H1 (cell line): ENCODE measurements at regions not wholly inside any gene's neighbourhood (a gene's known extent, or its start where the extent isn't known, plus 50 kb on each side); places are given as distances from the start of the nearest gene placed in this dataset.

ENCODE experiments used
- BACH1 ChIP-seq: IDR thresholded peaks from 2 replicates; pipeline ENCODE4 v1.6.1; 2012; ENCODE audit warnings: low read length, improper control_type of control experiment
- BCL11A ChIP-seq, 2 experiments: IDR thresholded peaks; one replicate each; pipeline ENCODE4 v1.6.1; 2011; ENCODE audit warnings: low read depth in 2 of 2, low read length in 2 of 2, mild to moderate bottlenecking in 2 of 2
- CBX5 ChIP-seq: fragments of 300-800, 300-1000 bp; sonication (generic); IDR thresholded peaks from 2 replicates; pipeline ENCODE4 v1.7.1; 2016; ENCODE audit warnings: antibody characterized with exemption, low read length, low read depth
- GTF2F1 ChIP-seq: IDR thresholded peaks from 2 replicates; pipeline ENCODE4 v1.6.1; 2012; ENCODE audit warnings: low read depth, low read length, improper control_type of control experiment, borderline replicate concordance
- KDM1A ChIP-seq: fragments of 200-600, 300-600 bp; sonication (generic); IDR thresholded peaks from 2 replicates; pipeline ENCODE4 v1.7.1; 2016; ENCODE audit warnings: mild to moderate bottlenecking, low read length, borderline replicate concordance
- NRF1 ChIP-seq: IDR thresholded peaks from 2 replicates; pipeline ENCODE4 v1.6.1; 2011; ENCODE audit warnings: mild to moderate bottlenecking, low read depth, low read length, improper control_type of control experiment
- PHF8 ChIP-seq: fragments of 200-600 bp; sonication (generic); conservative IDR thresholded peaks from 2 replicates; pipeline ENCODE4 v1.7.1; 2012; ENCODE audit warnings: low read depth, mild to moderate bottlenecking, inconsistent platforms, low read length, moderate library complexity
- RBBP5 ChIP-seq: IDR thresholded peaks from 2 replicates; pipeline ENCODE4 v1.7.1; 2012; ENCODE audit warnings: low read depth, mild to moderate bottlenecking, inconsistent platforms, low read length, moderate library complexity, borderline replicate concordance
- RFX5 ChIP-seq: IDR thresholded peaks from 2 replicates; pipeline ENCODE4 v1.6.1; 2011; ENCODE audit warnings: low read depth, low read length, improper control_type of control experiment, borderline replicate concordance
- SIX5 ChIP-seq: IDR thresholded peaks from 2 replicates; pipeline ENCODE4 v1.6.1; 2011; ENCODE audit warnings: mild to moderate bottlenecking, low read depth, low read length
- TF ChIP-seq, protein P1 (sequence below): fragments of 300-600 bp; sonication (generic); IDR thresholded peaks from 2 replicates; pipeline ENCODE4 v1.7.1; 2012; ENCODE audit warnings: low read length, moderate library complexity, mild to moderate bottlenecking, inconsistent platforms; ENCODE audit not compliant: insufficient replicate concordance

- TF ChIP-seq, protein P1, sequence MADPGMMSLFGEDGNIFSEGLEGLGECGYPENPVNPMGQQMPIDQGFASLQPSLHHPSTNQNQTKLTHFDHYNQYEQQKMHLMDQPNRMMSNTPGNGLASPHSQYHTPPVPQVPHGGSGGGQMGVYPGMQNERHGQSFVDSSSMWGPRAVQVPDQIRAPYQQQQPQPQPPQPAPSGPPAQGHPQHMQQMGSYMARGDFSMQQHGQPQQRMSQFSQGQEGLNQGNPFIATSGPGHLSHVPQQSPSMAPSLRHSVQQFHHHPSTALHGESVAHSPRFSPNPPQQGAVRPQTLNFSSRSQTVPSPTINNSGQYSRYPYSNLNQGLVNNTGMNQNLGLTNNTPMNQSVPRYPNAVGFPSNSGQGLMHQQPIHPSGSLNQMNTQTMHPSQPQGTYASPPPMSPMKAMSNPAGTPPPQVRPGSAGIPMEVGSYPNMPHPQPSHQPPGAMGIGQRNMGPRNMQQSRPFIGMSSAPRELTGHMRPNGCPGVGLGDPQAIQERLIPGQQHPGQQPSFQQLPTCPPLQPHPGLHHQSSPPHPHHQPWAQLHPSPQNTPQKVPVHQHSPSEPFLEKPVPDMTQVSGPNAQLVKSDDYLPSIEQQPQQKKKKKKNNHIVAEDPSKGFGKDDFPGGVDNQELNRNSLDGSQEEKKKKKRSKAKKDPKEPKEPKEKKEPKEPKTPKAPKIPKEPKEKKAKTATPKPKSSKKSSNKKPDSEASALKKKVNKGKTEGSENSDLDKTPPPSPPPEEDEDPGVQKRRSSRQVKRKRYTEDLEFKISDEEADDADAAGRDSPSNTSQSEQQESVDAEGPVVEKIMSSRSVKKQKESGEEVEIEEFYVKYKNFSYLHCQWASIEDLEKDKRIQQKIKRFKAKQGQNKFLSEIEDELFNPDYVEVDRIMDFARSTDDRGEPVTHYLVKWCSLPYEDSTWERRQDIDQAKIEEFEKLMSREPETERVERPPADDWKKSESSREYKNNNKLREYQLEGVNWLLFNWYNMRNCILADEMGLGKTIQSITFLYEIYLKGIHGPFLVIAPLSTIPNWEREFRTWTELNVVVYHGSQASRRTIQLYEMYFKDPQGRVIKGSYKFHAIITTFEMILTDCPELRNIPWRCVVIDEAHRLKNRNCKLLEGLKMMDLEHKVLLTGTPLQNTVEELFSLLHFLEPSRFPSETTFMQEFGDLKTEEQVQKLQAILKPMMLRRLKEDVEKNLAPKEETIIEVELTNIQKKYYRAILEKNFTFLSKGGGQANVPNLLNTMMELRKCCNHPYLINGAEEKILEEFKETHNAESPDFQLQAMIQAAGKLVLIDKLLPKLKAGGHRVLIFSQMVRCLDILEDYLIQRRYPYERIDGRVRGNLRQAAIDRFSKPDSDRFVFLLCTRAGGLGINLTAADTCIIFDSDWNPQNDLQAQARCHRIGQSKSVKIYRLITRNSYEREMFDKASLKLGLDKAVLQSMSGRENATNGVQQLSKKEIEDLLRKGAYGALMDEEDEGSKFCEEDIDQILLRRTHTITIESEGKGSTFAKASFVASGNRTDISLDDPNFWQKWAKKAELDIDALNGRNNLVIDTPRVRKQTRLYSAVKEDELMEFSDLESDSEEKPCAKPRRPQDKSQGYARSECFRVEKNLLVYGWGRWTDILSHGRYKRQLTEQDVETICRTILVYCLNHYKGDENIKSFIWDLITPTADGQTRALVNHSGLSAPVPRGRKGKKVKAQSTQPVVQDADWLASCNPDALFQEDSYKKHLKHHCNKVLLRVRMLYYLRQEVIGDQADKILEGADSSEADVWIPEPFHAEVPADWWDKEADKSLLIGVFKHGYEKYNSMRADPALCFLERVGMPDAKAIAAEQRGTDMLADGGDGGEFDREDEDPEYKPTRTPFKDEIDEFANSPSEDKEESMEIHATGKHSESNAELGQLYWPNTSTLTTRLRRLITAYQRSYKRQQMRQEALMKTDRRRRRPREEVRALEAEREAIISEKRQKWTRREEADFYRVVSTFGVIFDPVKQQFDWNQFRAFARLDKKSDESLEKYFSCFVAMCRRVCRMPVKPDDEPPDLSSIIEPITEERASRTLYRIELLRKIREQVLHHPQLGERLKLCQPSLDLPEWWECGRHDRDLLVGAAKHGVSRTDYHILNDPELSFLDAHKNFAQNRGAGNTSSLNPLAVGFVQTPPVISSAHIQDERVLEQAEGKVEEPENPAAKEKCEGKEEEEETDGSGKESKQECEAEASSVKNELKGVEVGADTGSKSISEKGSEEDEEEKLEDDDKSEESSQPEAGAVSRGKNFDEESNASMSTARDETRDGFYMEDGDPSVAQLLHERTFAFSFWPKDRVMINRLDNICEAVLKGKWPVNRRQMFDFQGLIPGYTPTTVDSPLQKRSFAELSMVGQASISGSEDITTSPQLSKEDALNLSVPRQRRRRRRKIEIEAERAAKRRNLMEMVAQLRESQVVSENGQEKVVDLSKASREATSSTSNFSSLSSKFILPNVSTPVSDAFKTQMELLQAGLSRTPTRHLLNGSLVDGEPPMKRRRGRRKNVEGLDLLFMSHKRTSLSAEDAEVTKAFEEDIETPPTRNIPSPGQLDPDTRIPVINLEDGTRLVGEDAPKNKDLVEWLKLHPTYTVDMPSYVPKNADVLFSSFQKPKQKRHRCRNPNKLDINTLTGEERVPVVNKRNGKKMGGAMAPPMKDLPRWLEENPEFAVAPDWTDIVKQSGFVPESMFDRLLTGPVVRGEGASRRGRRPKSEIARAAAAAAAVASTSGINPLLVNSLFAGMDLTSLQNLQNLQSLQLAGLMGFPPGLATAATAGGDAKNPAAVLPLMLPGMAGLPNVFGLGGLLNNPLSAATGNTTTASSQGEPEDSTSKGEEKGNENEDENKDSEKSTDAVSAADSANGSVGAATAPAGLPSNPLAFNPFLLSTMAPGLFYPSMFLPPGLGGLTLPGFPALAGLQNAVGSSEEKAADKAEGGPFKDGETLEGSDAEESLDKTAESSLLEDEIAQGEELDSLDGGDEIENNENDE: no peak
- TF ChIP-seq PHF8: no peak
- no peak for TF ChIP-seq RFX5
- TF ChIP-seq GTF2F1: no peak
- TF ChIP-seq BACH1: no peak
- TF ChIP-seq KDM1A: no peak
- TF ChIP-seq SIX5: no peak
- TF ChIP-seq BCL11A (IDR thresholded peaks at IDR 0.05; ENCODE audit: low read depth in 2 of 2, low read length in 2 of 2): no peak
- TF ChIP-seq RBBP5: no peak
- no peak for TF ChIP-seq CBX5
- no peak for TF ChIP-seq NRF1
These were observed 156.7 kb upstream of the NPVF start (continued) for GRCh38 chr7:25384788-25385505.
